Activated CD4-positive, alpha-beta memory T cell treated with anti-CD3 and anti-CD28 coated beads for 36 hours (primary cell): ENCODE measurements at regions not wholly inside any gene's neighbourhood (a gene's known extent, or its start where the extent isn't known, plus 50 kb on each side); places are given as distances from the start of the nearest gene placed in this dataset.

Experiments
- CTCF ChIA-PET: fragments of 350-600 bp; sonication (Branson Sonifier 250); formaldehyde crosslinking; loops from one replicate; lab custom pipeline; 2021; ENCODE audit warnings: antibody characterized with exemption, inconsistent platforms; lab: Charles Lee
- POLR2A ChIA-PET: fragments of 350-600 bp; sonication (Branson Sonifier 250); formaldehyde crosslinking; loops from one replicate; lab custom pipeline; 2021; ENCODE audit warnings: antibody characterized with exemption; lab: Charles Lee
- DNase-seq: peaks from one replicate; pipeline ENCODE4 v3.0.0-alpha.2; 2020
- H3K27ac Mint-ChIP-seq: one replicate; pipeline ENCODE4 v1.8.0; 2021; ENCODE audit warnings: mixed read lengths
- H3K27me3 Mint-ChIP-seq: one replicate; pipeline ENCODE4 v1.8.0; 2021; ENCODE audit warnings: mixed read lengths
- H3K36me3 Mint-ChIP-seq: one replicate; pipeline ENCODE4 v1.8.0; 2021; ENCODE audit warnings: mixed read lengths
- H3K4me1 Mint-ChIP-seq: one replicate; pipeline ENCODE4 v1.8.0; 2021; ENCODE audit warnings: low read depth, mixed read lengths
- H3K4me3 Mint-ChIP-seq: one replicate; pipeline ENCODE4 v1.8.0; 2021; ENCODE audit warnings: mild to moderate bottlenecking, mixed read lengths
- H3K9me3 Mint-ChIP-seq: one replicate; pipeline ENCODE4 v1.8.0; 2021; ENCODE audit warnings: mixed read lengths
- intact Hi-C: fragments of 100-400 bp; cut with micrococcal nuclease; formaldehyde crosslinking; loops from one replicate; pipeline ENCODE4 v1.15.1; 2023

GRCh38 chr12:93130366-93131054 lies 201.4 kb upstream of the EEA1 start:
- H3K27ac Mint-ChIP-seq = no peak overlapping the region
- no peaks in the 10 kb centered on the region for H3K36me3 Mint-ChIP-seq
- no peaks in the 10 kb centered on the region for H3K9me3 Mint-ChIP-seq
- no peak overlapping the region for H3K4me3 Mint-ChIP-seq
- ChIA-PET POLR2A (no interaction called here), CTCF (no interaction called here)
- H3K4me1 Mint-ChIP-seq = peaks cover 7% of the 10 kb centered on the region
- intact Hi-C loops = no loop called here
- H3K27me3 Mint-ChIP-seq = no peaks in the 10 kb centered on the region
- no peak for DNase-seq

- intact Hi-C loops = no loop called here
- no peak for DNase-seq
- peaks cover 14% of the 10 kb centered on the region for H3K4me1 Mint-ChIP-seq
- ChIA-PET POLR2A (interaction anchor here (0.6 kb wide), 1 partner anchor 37 kb away, joined by 5 read pairs; no protein-coding TSS in a partner anchor), CTCF (no interaction called here)
- H3K27me3 Mint-ChIP-seq = no peaks in the 10 kb centered on the region
- no peaks in the 10 kb centered on the region for H3K36me3 Mint-ChIP-seq
- H3K4me3 Mint-ChIP-seq = no peak overlapping the region
- H3K27ac Mint-ChIP-seq = no peak overlapping the region
- no peaks in the 10 kb centered on the region for H3K9me3 Mint-ChIP-seq
These were observed 204.3 kb upstream of the EEA1 start for GRCh38 chr12:93133361-93133760.

GRCh38 chr12:93134175-93134890 lies 205.2 kb upstream of the EEA1 start:
- Mint-ChIP-seq H3K27me3 (no peaks in the 10 kb centered on the region), H3K9me3 (no peaks in the 10 kb centered on the region), H3K27ac (no peak overlapping the region), H3K4me3 (no peak overlapping the region), H3K4me1 (peaks cover 14% of the 10 kb centered on the region), H3K36me3 (no peaks in the 10 kb centered on the region)
- DNase-seq = no peak
- POLR2A ChIA-PET = no interaction called here
- CTCF ChIA-PET = no interaction called here
- intact Hi-C loops = no loop called here

- H3K27ac Mint-ChIP-seq = no peak overlapping the region
These were observed 205.8 kb upstream of the EEA1 start for GRCh38 chr12:93134893-93135285.

GRCh38 chr12:93135286-93136239 lies 206.5 kb upstream of the EEA1 start:
- Mint-ChIP-seq H3K4me3 (no peak overlapping the region), H3K27ac (no peak overlapping the region), H3K9me3 (no peaks in the 10 kb centered on the region), H3K4me1 (peaks cover 14% of the 10 kb centered on the region), H3K36me3 (no peaks in the 10 kb centered on the region), H3K27me3 (no peaks in the 10 kb centered on the region)
- no peak for DNase-seq
- POLR2A ChIA-PET = no interaction called here
- CTCF ChIA-PET = interaction anchor here (1.8 kb wide), 1 partner anchor 38 kb away, joined by 4 read pairs; no protein-coding TSS in a partner anchor
- intact Hi-C loops = loop anchor here (5.0 kb wide), 1 partner anchor 38 kb away; no protein-coding TSS in a partner anchor

More at GRCh38 chr12:93134893-93135285, 205.8 kb upstream of the EEA1 start:
- Mint-ChIP-seq H3K4me1 (peaks cover 14% of the 10 kb centered on the region), H3K9me3 (no peaks in the 10 kb centered on the region), H3K4me3 (no peak overlapping the region), H3K36me3 (no peaks in the 10 kb centered on the region), H3K27me3 (no peaks in the 10 kb centered on the region)
- intact Hi-C loops = loop anchor here (5.0 kb wide), 1 partner anchor 38 kb away; no protein-coding TSS in a partner anchor
- DNase-seq = no peak
- ChIA-PET POLR2A (no interaction called here), CTCF (interaction anchor here (1.8 kb wide), 1 partner anchor 37 kb away, joined by 4 read pairs; no protein-coding TSS in a partner anchor)

GRCh38 chr12:93136253-93137055 lies 207.4 kb upstream of the EEA1 start:
- Mint-ChIP-seq H3K27ac (no peak overlapping the region), H3K4me3 (no peak overlapping the region), H3K9me3 (no peaks in the 10 kb centered on the region), H3K27me3 (no peaks in the 10 kb centered on the region), H3K36me3 (no peaks in the 10 kb centered on the region), H3K4me1 (peaks cover 14% of the 10 kb centered on the region)
- ChIA-PET POLR2A (no interaction called here), CTCF (interaction anchor here (1.8 kb wide), 1 partner anchor 39 kb away, joined by 4 read pairs; no protein-coding TSS in a partner anchor)
- DNase-seq = no peak
- intact Hi-C loops = loop anchor here (5.0 kb wide), 1 partner anchor 39 kb away; no protein-coding TSS in a partner anchor

GRCh38 chr12:93137656-93138612 lies 208.8 kb upstream of the EEA1 start:
- intact Hi-C loops = loop anchor here (5.0 kb wide), 1 partner anchor 41 kb away; no protein-coding TSS in a partner anchor
- DNase-seq = peak; percentile 13
- ChIA-PET CTCF (interaction anchor here (0.7 to 1.9 kb wide), 2 partner anchors 39 to 150 kb away, joined by 4 to 9 read pairs; no protein-coding TSS in a partner anchor), POLR2A (no interaction called here)
- H3K4me3 Mint-ChIP-seq = no peak overlapping the region
- H3K36me3 Mint-ChIP-seq = no peaks in the 10 kb centered on the region
- peaks cover 14% of the 10 kb centered on the region for H3K4me1 Mint-ChIP-seq
- H3K27me3 Mint-ChIP-seq = no peaks in the 10 kb centered on the region
- no peaks in the 10 kb centered on the region for H3K9me3 Mint-ChIP-seq
- H3K27ac Mint-ChIP-seq = no peak overlapping the region

- Mint-ChIP-seq H3K27me3 (no peaks in the 10 kb centered on the region), H3K36me3 (no peaks in the 10 kb centered on the region), H3K4me1 (peaks cover 14% of the 10 kb centered on the region), H3K4me3 (no peak overlapping the region), H3K9me3 (no peaks in the 10 kb centered on the region), H3K27ac (no peak overlapping the region)
- CTCF ChIA-PET = interaction anchor here (0.7 to 1.9 kb wide), 3 partner anchors 41 to 280 kb away, joined by 4 to 9 read pairs (median 4); no protein-coding TSS in a partner anchor
- POLR2A ChIA-PET = no interaction called here
- no peak for DNase-seq
- intact Hi-C loops = loop anchor here (5.0 kb wide), 1 partner anchor 42 kb away; no protein-coding TSS in a partner anchor
These were observed 210.1 kb upstream of the EEA1 start for GRCh38 chr12:93139028-93139665.

GRCh38 chr12:93140325-93140724 lies 211.2 kb upstream of the EEA1 start:
- Mint-ChIP-seq H3K27me3 (peaks cover 2% of the 10 kb centered on the region), H3K9me3 (no peaks in the 10 kb centered on the region), H3K27ac (no peak overlapping the region), H3K36me3 (no peaks in the 10 kb centered on the region), H3K4me3 (no peak overlapping the region), H3K4me1 (peaks cover 9% of the 10 kb centered on the region)
- ChIA-PET CTCF (no interaction called here), POLR2A (no interaction called here)
- intact Hi-C loops = no loop called here
- DNase-seq = no peak

- Mint-ChIP-seq H3K4me3 (no peak overlapping the region), H3K27me3 (peaks cover 2% of the 10 kb centered on the region), H3K4me1 (peaks cover 4% of the 10 kb centered on the region), H3K27ac (no peak overlapping the region), H3K9me3 (no peaks in the 10 kb centered on the region), H3K36me3 (no peaks in the 10 kb centered on the region)
- no peak for DNase-seq
- intact Hi-C loops = no loop called here
- ChIA-PET CTCF (interaction anchor here (1.2 kb wide), 1 partner anchor 43 kb away, joined by 3 read pairs; no protein-coding TSS in a partner anchor), POLR2A (no interaction called here)
These were observed 211.7 kb upstream of the EEA1 start for GRCh38 chr12:93140801-93141200.
